Esophagus squamous epithelium (tissue), 5 donors: ENCODE measurements at regions not wholly inside any gene's neighbourhood (a gene's known extent, or its start where the extent isn't known, plus 50 kb on each side); places are given as distances from the start of the nearest gene placed in this dataset.
A peak's percentile ranks its signal among the peaks of the same experiment; 100 is the strongest.

Experiments
- DNase-seq: peaks from one replicate; lab custom pipeline; 2025; lab: John Stamatoyannopoulos, UW
- H3K27ac ChIP-seq, 4 donors: fragments of 200-600 bp; sonication (generic); one replicate each; pipeline ENCODE4 v1.5.1; 2016 to 2019; ENCODE audit warnings: mild to moderate bottlenecking in 1 of 4
- H3K27me3 ChIP-seq, 4 donors: fragments of 200-600 bp; sonication (generic); 1 replicate in 3 of 4; 2 replicates in 1 of 4; pipeline versions ENCODE4 v1.5.1 to v1.6.0; 2017 to 2021; ENCODE audit warnings: antibody characterized with exemption in 1 of 4
- H3K36me3 ChIP-seq, 3 donors: fragments of 200-600 bp; sonication (generic); one replicate each; pipeline ENCODE4 v1.5.1; 2016 to 2019
- H3K4me1 ChIP-seq, 3 donors: fragments of 200-600 bp; sonication (generic); one replicate each; pipeline ENCODE4 v1.5.1; 2017 to 2019
- H3K4me3 ChIP-seq, 4 donors: fragments of 200-600 bp; sonication (generic); 1 replicate in 3 of 4; 2 replicates in 1 of 4; pipeline ENCODE4 v1.5.1; 2016 to 2019; ENCODE audit warnings: mild to moderate bottlenecking in 2 of 4, moderate library complexity in 1 of 4
- H3K9me3 ChIP-seq, 3 donors: fragments of 200-600 bp; sonication (generic); one replicate each; pipeline ENCODE4 v1.5.1; 2016 to 2019
- POLR2A ChIP-seq, 4 donors: fragments of 450-650 bp; IDR thresholded peaks; one replicate each; pipeline ENCODE4 v1.6.1; 2017; ENCODE audit warnings: antibody characterized with exemption in 4 of 4, mild to moderate bottlenecking in 4 of 4, moderate library complexity in 3 of 4
- WGBS, 2 donors: methylation state at CpG; one replicate each; pipeline ENCODE4 v1.1.5; 2018; 5-methylcytosine and 5-hydroxymethylcytosine counted together
- intact Hi-C: fragments of 100-400 bp; cut with DNase I; formaldehyde crosslinking; loops from one replicate; pipeline ENCODE4 v1.15.0; 2022
- TF ChIP-seq, protein P1 (sequence below), 6 experiments: fragments of 450-650 bp in 4 of 6; fragments of 200-600 bp in 2 of 6; sonication (generic) in 2 of 6; IDR thresholded peaks; one replicate each; pipeline ENCODE4 v1.5.1; 2016 to 2019; ENCODE audit warnings: antibody characterized with exemption in 6 of 6, mild to moderate bottlenecking in 4 of 6, moderate library complexity in 4 of 6
- donor health status: DM: yes; HTN: yes; CAD: no.

- Histone ChIP-seq H3K9me3 (no peaks in the 10 kb centered on the region), H3K27ac (no peak overlapping the region), H3K4me1 (peaks cover 0 to 21% (median 0%) of the 10 kb centered on the region in 3 donors), H3K36me3 (no peaks in the 10 kb centered on the region), H3K27me3 (peaks cover 0 to 8% (median 0%) of the 10 kb centered on the region in 4 donors), H3K4me3 (no peak overlapping the region)
- intact Hi-C loops = no loop called here
- no peak for DNase-seq
- 12 to 38% methylated on average over 2 to 3 of the region's 3 CpGs for WGBS, 2 donors
- TF ChIP-seq, protein P1, sequence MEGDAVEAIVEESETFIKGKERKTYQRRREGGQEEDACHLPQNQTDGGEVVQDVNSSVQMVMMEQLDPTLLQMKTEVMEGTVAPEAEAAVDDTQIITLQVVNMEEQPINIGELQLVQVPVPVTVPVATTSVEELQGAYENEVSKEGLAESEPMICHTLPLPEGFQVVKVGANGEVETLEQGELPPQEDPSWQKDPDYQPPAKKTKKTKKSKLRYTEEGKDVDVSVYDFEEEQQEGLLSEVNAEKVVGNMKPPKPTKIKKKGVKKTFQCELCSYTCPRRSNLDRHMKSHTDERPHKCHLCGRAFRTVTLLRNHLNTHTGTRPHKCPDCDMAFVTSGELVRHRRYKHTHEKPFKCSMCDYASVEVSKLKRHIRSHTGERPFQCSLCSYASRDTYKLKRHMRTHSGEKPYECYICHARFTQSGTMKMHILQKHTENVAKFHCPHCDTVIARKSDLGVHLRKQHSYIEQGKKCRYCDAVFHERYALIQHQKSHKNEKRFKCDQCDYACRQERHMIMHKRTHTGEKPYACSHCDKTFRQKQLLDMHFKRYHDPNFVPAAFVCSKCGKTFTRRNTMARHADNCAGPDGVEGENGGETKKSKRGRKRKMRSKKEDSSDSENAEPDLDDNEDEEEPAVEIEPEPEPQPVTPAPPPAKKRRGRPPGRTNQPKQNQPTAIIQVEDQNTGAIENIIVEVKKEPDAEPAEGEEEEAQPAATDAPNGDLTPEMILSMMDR (IDR thresholded peaks at IDR 0.05) = no peak
- TF ChIP-seq POLR2A (IDR thresholded peaks at IDR 0.05) = no peak
Measured at GRCh38 chr18:49731860-49732311, 81.4 kb downstream of the ACAA2 start.

DNA sequence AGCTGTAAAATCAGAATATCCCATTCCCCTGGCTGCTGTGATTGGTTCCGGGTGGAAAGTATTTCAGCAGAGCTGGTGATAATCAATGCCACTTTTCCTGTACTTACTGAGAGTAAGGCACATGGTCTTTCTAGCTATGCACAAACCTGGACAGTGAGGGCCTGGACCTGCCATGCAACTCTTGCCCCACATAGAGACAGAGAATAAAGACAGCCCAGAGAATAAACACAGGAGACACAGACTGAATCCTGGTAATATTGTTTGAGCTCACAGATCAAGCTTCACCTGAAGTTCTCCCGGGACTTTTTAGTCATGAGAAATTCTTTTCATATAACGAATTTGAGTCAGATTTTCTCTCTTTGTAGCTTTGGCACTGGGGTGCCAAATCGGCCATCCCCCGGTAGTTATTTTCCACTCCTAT lies 81.9 kb downstream of the ACAA2 start:
- Histone ChIP-seq H3K36me3 (no peaks in the 10 kb centered on the region), H3K4me1 (peaks cover 0 to 21% (median 0%) of the 10 kb centered on the region in 3 donors), H3K4me3 (no peak overlapping the region), H3K27ac (no peak overlapping the region), H3K9me3 (no peaks in the 10 kb centered on the region), H3K27me3 (peaks cover 0 to 8% (median 0%) of the 10 kb centered on the region in 4 donors)
- no peak for DNase-seq
- intact Hi-C loops = no loop called here
- TF ChIP-seq, protein P1 (IDR thresholded peaks at IDR 0.05) = no peak
- TF ChIP-seq POLR2A (IDR thresholded peaks at IDR 0.05) = no peak
- WGBS, 2 donors = 46 to 51% methylated on average over 5 of the region's 5 CpGs

- peaks cover 0 to 24% (median 0%) of the 10 kb centered on the region in 3 donors for H3K4me1 ChIP-seq
Measured at GRCh38 chr18:49730951-49731391, 82.4 kb downstream of the ACAA2 start.

GRCh38 chr18:49728542-49728941 lies 84.8 kb downstream of the ACAA2 start:
- WGBS, 2 donors = 52 to 70% methylated on average over 3 to 4 of the region's 4 CpGs
- DNase-seq = no peak
- peaks cover 0 to 28% (median 0%) of the 10 kb centered on the region in 3 donors for H3K4me1 ChIP-seq
- no peaks in the 10 kb centered on the region for H3K9me3 ChIP-seq
- intact Hi-C loops = no loop called here
- H3K27me3 ChIP-seq = no peaks in the 10 kb centered on the region
- no peaks in the 10 kb centered on the region for H3K36me3 ChIP-seq
- TF ChIP-seq, protein P1 (IDR thresholded peaks at IDR 0.05) = peak in 4 of 6 experiments; percentile 16 to 59 (median 40)
- no peak for TF ChIP-seq POLR2A (IDR thresholded peaks at IDR 0.05)
- no peak overlapping the region for H3K4me3 ChIP-seq
- H3K27ac ChIP-seq = no peak overlapping the region

More at GRCh38 chr18:49730951-49731391, 82.4 kb downstream of the ACAA2 start:
- Histone ChIP-seq H3K27me3 (peaks cover 0 to 5% (median 0%) of the 10 kb centered on the region in 4 donors), H3K36me3 (no peaks in the 10 kb centered on the region), H3K9me3 (no peaks in the 10 kb centered on the region), H3K27ac (no peak overlapping the region), H3K4me3 (no peak overlapping the region)
- no peak for DNase-seq
- intact Hi-C loops = no loop called here
- TF ChIP-seq, protein P1 (IDR thresholded peaks at IDR 0.05) = no peak
- no peak for TF ChIP-seq POLR2A (IDR thresholded peaks at IDR 0.05)
- WGBS, 2 donors = 50 to 63% methylated on average over 2 to 3 of the region's 4 CpGs

- H3K27me3 ChIP-seq = peaks cover 0 to 4% (median 0%) of the 10 kb centered on the region in 4 donors
- H3K36me3 ChIP-seq = no peaks in the 10 kb centered on the region
- WGBS, 2 donors = 84 to 86% methylated on average over 9 of the region's 10 CpGs
- no peak overlapping the region for H3K4me3 ChIP-seq
- no peak overlapping the region for H3K27ac ChIP-seq
- intact Hi-C loops = no loop called here
- TF ChIP-seq, protein P1 (IDR thresholded peaks at IDR 0.05) = no peak
- no peak for TF ChIP-seq POLR2A (IDR thresholded peaks at IDR 0.05)
- no peak for DNase-seq
- no peaks in the 10 kb centered on the region for H3K9me3 ChIP-seq
- peaks cover 0 to 28% (median 0%) of the 10 kb centered on the region in 3 donors for H3K4me1 ChIP-seq
Measured at GRCh38 chr18:49727816-49728215, 85.5 kb downstream of the ACAA2 start.
